OCI-LY7 (cell line): ENCODE measurements at regions not wholly inside any gene's neighbourhood (a gene's known extent, or its start where the extent isn't known, plus 50 kb on each side); places are given as distances from the start of the nearest gene placed in this dataset.

Experiments used
- BruUV-seq: library from RNA; stranded (reverse); fragments of 400-500 nt; replicated peaks from 2 replicates; lab custom pipeline; 2021; lab: Mats Ljungman, UMichigan
- CTCF ChIA-PET: fragments of 300-600 bp; sonication (Branson Sonifier 250); formaldehyde crosslinking; loops from one replicate; lab custom pipeline; 2022; ENCODE audit warnings: antibody characterized with exemption; ENCODE audit not compliant: unreplicated experiment; lab: Charles Lee
- POLR2A ChIA-PET: fragments of 300-600 bp; sonication (Branson Sonifier 250); formaldehyde crosslinking; loops from one replicate; lab custom pipeline; 2022; ENCODE audit warnings: antibody characterized with exemption; lab: Charles Lee
- DNase-seq: peaks from one replicate; pipeline ENCODE4 v3.0.0-alpha.2; 2015; ENCODE audit warnings: low spot score
- H2AFZ ChIP-seq: fragments of 200-600 bp; sonication (generic), shearing (Covaris generic); 2 replicates; pipeline ENCODE4 v1.6.1; 2014; ENCODE audit warnings: mild to moderate bottlenecking, antibody characterized with exemption, low read length, moderate library complexity
- H3K27ac ChIP-seq: fragments of 200-600 bp; sonication (generic); 2 replicates; pipeline ENCODE4 v1.5.1; 2014; ENCODE audit warnings: mixed run types, low read depth, mild to moderate bottlenecking, moderate library complexity, low read length, inconsistent platforms; ENCODE audit not compliant: poor library complexity, severe bottlenecking
- H3K36me3 ChIP-seq: fragments of 200-600 bp; sonication (generic); 2 replicates; pipeline ENCODE4 v1.6.1; 2014; ENCODE audit warnings: mild to moderate bottlenecking, antibody characterized with exemption, low read length, moderate library complexity, mixed read lengths; ENCODE audit not compliant: insufficient read depth
- H3K4me1 ChIP-seq: fragments of 200-600 bp; sonication (generic); 2 replicates; pipeline ENCODE4 v1.5.1; 2014; ENCODE audit warnings: mild to moderate bottlenecking, low read length; ENCODE audit not compliant: insufficient read depth, poor library complexity, severe bottlenecking
- H3K4me2 ChIP-seq: fragments of 200-600 bp; sonication (generic); 2 replicates; pipeline ENCODE4 v1.6.1; 2014; ENCODE audit warnings: mild to moderate bottlenecking, low read length
- H3K4me3 ChIP-seq: fragments of 200-600 bp; sonication (generic); 2 replicates; pipeline ENCODE4 v1.5.1; 2014; ENCODE audit warnings: mild to moderate bottlenecking, low read depth, low read length; ENCODE audit not compliant: poor library complexity, severe bottlenecking
- H3K79me2 ChIP-seq: fragments of 200-600 bp; sonication (generic); 2 replicates; pipeline ENCODE4 v1.6.1; 2016; ENCODE audit warnings: low read depth, mild to moderate bottlenecking, low read length, moderate library complexity, mixed read lengths; ENCODE audit not compliant: insufficient read depth
- H3K9me2 ChIP-seq: fragments of 200-600 bp; sonication (generic); 2 replicates; pipeline ENCODE4 v1.6.1; 2016; ENCODE audit warnings: mild to moderate bottlenecking, low read length, mixed read lengths; ENCODE audit not compliant: insufficient read depth
- H3K9me3 ChIP-seq: fragments of 200-600 bp; sonication (generic); 2 replicates; pipeline ENCODE4 v1.6.1; 2014; ENCODE audit warnings: mild to moderate bottlenecking, mixed run types, low read length, mixed read lengths
- H4K20me1 ChIP-seq: fragments of 200-600 bp; sonication (generic); 2 replicates; pipeline ENCODE4 v1.6.1; 2014; ENCODE audit warnings: mild to moderate bottlenecking, antibody characterized with exemption, low read length, moderate library complexity, mixed read lengths; ENCODE audit not compliant: insufficient read depth
- EZH2phosphoT487 ChIP-seq: fragments of 200-600 bp; sonication (generic); IDR thresholded peaks from 2 replicates; pipeline ENCODE4 v1.6.1; 2018; ENCODE audit warnings: low read depth, borderline replicate concordance, mild to moderate bottlenecking, mixed run types, antibody characterized with exemption, low read length, moderate library complexity, mixed read lengths
- intact Hi-C: fragments of 100-400 bp; cut with micrococcal nuclease; formaldehyde crosslinking; loops from one replicate; pipeline ENCODE4 v1.10.0; 2022; ENCODE audit not compliant: unreplicated experiment
- TF ChIP-seq, protein P1 (sequence below): fragments of 200-600 bp; sonication (generic); conservative IDR thresholded peaks from 2 replicates; pipeline ENCODE4 v1.5.1; 2014; ENCODE audit warnings: mild to moderate bottlenecking, antibody characterized with exemption, low read length, moderate library complexity, mixed read lengths

DNA sequence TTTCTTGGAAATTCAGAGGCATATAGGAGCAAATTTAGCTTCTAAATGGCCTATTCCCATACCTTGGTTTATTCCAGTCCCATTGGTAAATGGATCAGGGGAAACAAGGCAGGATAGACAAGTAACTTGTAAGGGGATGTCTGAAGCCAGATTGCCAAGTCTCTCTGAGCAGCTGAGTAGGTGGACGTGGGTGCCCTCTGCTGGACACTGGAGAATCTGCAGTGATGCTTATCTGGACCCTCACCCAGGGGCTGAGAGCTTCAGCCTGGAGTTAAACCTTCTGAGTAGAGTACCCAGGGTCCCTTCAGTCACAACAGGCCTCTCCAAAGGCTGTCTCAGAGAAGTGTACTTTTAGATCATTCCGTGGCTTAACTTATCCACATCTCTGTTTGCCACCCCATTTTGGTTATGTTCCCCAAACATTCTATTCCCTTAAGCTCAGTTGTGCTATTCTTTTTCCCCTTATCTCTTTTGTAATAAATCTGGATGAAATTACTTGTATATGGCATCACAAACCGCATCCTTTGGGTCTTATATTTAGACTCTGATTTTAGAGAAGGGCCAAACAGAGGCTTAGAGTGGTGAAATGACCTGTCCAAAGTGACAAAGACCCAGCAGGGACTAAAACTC is 218.3 kb upstream of the GLRA1 start:
- no TSS peak for BruUV-seq
- DNase-seq: peak; percentile 56
- H3K27ac ChIP-seq: no peak overlapping the region
- ChIA-PET POLR2A (interaction anchor here (0.6 kb wide), 1 partner anchor 9 kb away, joined by 3 read pairs; no protein-coding TSS in a partner anchor), CTCF (no interaction called here)
- H4K20me1 ChIP-seq: no peaks in the 10 kb centered on the region
- H3K36me3 ChIP-seq: no peaks in the 10 kb centered on the region
- H3K4me3 ChIP-seq: no peak overlapping the region
- H3K4me2 ChIP-seq: no peak overlapping the region
- no peaks in the 10 kb centered on the region for H3K9me2 ChIP-seq
- no peak overlapping the region for H2AFZ ChIP-seq
- no peaks in the 10 kb centered on the region for H3K9me3 ChIP-seq
- TF ChIP-seq, protein P1, sequence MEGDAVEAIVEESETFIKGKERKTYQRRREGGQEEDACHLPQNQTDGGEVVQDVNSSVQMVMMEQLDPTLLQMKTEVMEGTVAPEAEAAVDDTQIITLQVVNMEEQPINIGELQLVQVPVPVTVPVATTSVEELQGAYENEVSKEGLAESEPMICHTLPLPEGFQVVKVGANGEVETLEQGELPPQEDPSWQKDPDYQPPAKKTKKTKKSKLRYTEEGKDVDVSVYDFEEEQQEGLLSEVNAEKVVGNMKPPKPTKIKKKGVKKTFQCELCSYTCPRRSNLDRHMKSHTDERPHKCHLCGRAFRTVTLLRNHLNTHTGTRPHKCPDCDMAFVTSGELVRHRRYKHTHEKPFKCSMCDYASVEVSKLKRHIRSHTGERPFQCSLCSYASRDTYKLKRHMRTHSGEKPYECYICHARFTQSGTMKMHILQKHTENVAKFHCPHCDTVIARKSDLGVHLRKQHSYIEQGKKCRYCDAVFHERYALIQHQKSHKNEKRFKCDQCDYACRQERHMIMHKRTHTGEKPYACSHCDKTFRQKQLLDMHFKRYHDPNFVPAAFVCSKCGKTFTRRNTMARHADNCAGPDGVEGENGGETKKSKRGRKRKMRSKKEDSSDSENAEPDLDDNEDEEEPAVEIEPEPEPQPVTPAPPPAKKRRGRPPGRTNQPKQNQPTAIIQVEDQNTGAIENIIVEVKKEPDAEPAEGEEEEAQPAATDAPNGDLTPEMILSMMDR: peak; percentile 85
- no peak for TF ChIP-seq EZH2phosphoT487
- intact Hi-C loops: loop anchor here (1.0 kb wide), 1 partner anchor 318 kb away; no protein-coding TSS in a partner anchor
- no peaks in the 10 kb centered on the region for H3K4me1 ChIP-seq
- H3K79me2 ChIP-seq: no peaks in the 10 kb centered on the region

DNA sequence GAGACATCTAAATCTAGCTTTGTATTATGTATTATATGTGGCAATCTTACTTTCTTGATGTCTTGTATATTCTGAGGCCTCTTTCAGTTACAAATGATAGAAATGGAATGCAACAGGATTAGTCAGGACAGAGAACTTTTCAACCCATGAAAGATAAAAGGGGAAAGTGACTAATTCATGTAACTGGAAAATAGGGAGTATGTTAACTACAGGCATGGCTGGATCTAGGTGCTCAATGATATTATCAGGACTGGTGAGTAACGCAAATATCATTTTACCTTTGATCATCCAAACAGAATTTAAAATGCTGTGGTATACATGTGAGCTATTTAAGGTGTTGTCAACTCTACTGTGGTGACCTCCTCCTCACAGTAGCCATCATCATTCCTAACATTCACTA is 215.7 kb upstream of the GLRA1 start:
- Histone ChIP-seq H2AFZ (no peak overlapping the region), H3K4me1 (no peaks in the 10 kb centered on the region), H3K27ac (no peak overlapping the region), H3K9me3 (no peaks in the 10 kb centered on the region), H4K20me1 (no peaks in the 10 kb centered on the region), H3K9me2 (no peaks in the 10 kb centered on the region), H3K79me2 (no peaks in the 10 kb centered on the region), H3K4me3 (no peak overlapping the region), H3K4me2 (no peak overlapping the region), H3K36me3 (no peaks in the 10 kb centered on the region)
- DNase-seq: no peak
- intact Hi-C loops: no loop called here
- no TSS peak for BruUV-seq
- TF ChIP-seq, protein P1: no peak
- no peak for TF ChIP-seq EZH2phosphoT487
- ChIA-PET CTCF (no interaction called here), POLR2A (interaction anchor here (0.5 kb wide), 1 partner anchor 319 kb away, joined by 3 read pairs; no protein-coding TSS in a partner anchor)

DNA sequence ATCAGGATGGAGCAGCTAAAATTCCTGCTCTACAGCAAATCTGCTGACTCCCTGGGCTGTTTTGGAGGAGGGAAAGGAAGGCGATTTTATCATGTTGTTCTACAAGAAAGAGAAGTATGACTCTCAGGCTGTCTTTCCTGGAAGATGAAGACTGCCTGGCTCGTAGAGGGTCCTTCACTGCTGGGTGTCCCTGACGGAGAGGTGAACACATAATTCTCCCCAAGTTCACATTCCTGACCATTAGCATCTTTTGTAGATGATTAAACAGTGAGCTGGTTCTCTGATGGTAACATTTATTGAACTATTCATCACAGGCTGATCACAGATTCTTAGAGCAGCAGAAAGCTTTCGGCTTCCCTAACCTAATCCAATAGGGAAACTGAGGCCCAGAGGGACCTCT is 212.4 kb upstream of the GLRA1 start:
- no peaks in the 10 kb centered on the region for H3K9me3 ChIP-seq
- H2AFZ ChIP-seq: no peak overlapping the region
- DNase-seq: no peak
- BruUV-seq: no TSS peak
- no peak overlapping the region for H3K27ac ChIP-seq
- H3K4me1 ChIP-seq: no peaks in the 10 kb centered on the region
- H3K4me2 ChIP-seq: no peak overlapping the region
- no peaks in the 10 kb centered on the region for H3K79me2 ChIP-seq
- POLR2A ChIA-PET: no interaction called here
- H3K4me3 ChIP-seq: no peak overlapping the region
- H3K9me2 ChIP-seq: no peaks in the 10 kb centered on the region
- TF ChIP-seq, protein P1: no peak
- no peak for TF ChIP-seq EZH2phosphoT487
- no peaks in the 10 kb centered on the region for H3K36me3 ChIP-seq
- intact Hi-C loops: no loop called here
- no peaks in the 10 kb centered on the region for H4K20me1 ChIP-seq
- CTCF ChIA-PET: no interaction called here
